Testis (tissue), 2 donors: ENCODE measurements at regions not wholly inside any gene's neighbourhood (a gene's known extent, or its start where the extent isn't known, plus 50 kb on each side); places are given as distances from the start of the nearest gene placed in this dataset.

Source experiments
- POLR2A ChIP-seq: fragments of 450-650 bp; IDR thresholded peaks from one replicate; pipeline ENCODE4 v1.6.1; 2017; ENCODE audit warnings: antibody characterized with exemption, mild to moderate bottlenecking, moderate library complexity
- TF ChIP-seq, protein P1 (sequence below), 3 experiments: fragments of 450-650 bp in 2 of 3; fragments of 200-600 bp in 1 of 3; sonication (generic) in 1 of 3; IDR thresholded peaks; one replicate each; pipeline ENCODE4 v1.5.1; 2016 to 2019; ENCODE audit warnings: antibody characterized with exemption in 3 of 3, mild to moderate bottlenecking in 2 of 3, moderate library complexity in 1 of 3

DNA sequence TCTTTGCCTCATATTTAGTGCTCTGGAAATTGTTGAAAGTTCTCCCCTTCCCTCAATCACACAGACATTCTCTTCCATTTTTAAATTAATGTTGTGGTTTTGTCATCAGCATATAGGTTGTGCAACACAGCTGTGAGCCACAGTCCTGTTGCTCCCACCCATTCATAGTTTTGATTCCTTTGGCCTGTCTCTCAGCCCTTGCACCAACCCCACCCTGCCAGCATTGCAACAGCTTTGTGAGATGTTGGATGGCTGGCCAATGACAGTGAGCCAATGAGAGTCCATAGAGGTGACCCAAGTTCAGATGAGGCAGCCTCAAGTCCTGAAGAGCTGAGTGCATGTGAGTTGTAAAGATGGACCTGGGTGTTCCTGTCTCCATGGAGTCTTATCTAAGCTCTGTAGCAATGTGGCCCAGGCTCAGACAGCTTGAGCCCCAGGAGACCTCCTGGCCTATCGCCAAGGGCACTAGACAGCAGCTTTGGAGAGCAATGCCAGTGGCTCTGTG is 775.5 kb downstream of the RNF144A start:
- TF ChIP-seq, protein P1, sequence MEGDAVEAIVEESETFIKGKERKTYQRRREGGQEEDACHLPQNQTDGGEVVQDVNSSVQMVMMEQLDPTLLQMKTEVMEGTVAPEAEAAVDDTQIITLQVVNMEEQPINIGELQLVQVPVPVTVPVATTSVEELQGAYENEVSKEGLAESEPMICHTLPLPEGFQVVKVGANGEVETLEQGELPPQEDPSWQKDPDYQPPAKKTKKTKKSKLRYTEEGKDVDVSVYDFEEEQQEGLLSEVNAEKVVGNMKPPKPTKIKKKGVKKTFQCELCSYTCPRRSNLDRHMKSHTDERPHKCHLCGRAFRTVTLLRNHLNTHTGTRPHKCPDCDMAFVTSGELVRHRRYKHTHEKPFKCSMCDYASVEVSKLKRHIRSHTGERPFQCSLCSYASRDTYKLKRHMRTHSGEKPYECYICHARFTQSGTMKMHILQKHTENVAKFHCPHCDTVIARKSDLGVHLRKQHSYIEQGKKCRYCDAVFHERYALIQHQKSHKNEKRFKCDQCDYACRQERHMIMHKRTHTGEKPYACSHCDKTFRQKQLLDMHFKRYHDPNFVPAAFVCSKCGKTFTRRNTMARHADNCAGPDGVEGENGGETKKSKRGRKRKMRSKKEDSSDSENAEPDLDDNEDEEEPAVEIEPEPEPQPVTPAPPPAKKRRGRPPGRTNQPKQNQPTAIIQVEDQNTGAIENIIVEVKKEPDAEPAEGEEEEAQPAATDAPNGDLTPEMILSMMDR (IDR thresholded peaks at IDR 0.05) = no peak
- no peak for TF ChIP-seq POLR2A
